ENCODE measurements at regions not wholly inside any gene's neighbourhood (a gene's known extent, or its start where the extent isn't known, plus 50 kb on each side); places are given as distances from the start of the nearest gene placed in this dataset.

- H2BK15ac ChIP-seq (ENCODE audit: low read depth, poor library complexity, severe bottlenecking): no peak overlapping the region
- no peak overlapping the region for H2BK12ac ChIP-seq (ENCODE audit: low read length in 2 of 2)
- H3K4me1 ChIP-seq (ENCODE audit: control insufficient read depth, insufficient read depth, low read depth, low read length): peaks cover 13% of the 10 kb centered on the region
- H4K91ac ChIP-seq (ENCODE audit: low read length): no peak overlapping the region
- H3K14ac ChIP-seq (ENCODE audit: low read length in 2 of 2): no peak overlapping the region
- H2AK5ac ChIP-seq (ENCODE audit: low read length, severe bottlenecking): no peak overlapping the region
- H2AFZ ChIP-seq (ENCODE audit: low read depth, low read length): no peak overlapping the region
- no peak overlapping the region for H2BK120ac ChIP-seq (ENCODE audit: low read depth, low read length)
- H3K36me3 ChIP-seq (ENCODE audit: control insufficient read depth in 1 of 2, insufficient read depth in 2 of 2, low read depth in 1 of 2, low read length in 2 of 2): no peaks in the 10 kb centered on the region
- no peak overlapping the region for H3K23ac ChIP-seq (ENCODE audit: low read length in 2 of 2)
- H2BK5ac ChIP-seq (ENCODE audit: low read depth, low read length, poor library complexity, severe bottlenecking): no peak overlapping the region
- H3K18ac ChIP-seq (ENCODE audit: low read depth in 1 of 2, low read length in 2 of 2): no peak overlapping the region
- WGBS: 73% methylated on average over 1 of the region's 4 CpGs
- H3K4ac ChIP-seq (ENCODE audit: low read depth in 1 of 2, low read length in 2 of 2): no peak overlapping the region
- H3K9ac ChIP-seq (ENCODE audit: low read length): no peak overlapping the region
- H3K79me1 ChIP-seq (replicated peaks; ENCODE audit: low read length, poor library complexity, severe bottlenecking): no peaks in the 10 kb centered on the region
- H4K8ac ChIP-seq (ENCODE audit: low read length): no peak overlapping the region
- H3K4me3 ChIP-seq (ENCODE audit: insufficient read depth in 1 of 2, low read depth in 1 of 2, low read length in 2 of 2): no peak overlapping the region
- no peak overlapping the region for H3K4me2 ChIP-seq (ENCODE audit: low read length, poor library complexity, severe bottlenecking)
- DNase-seq: no peak
- H3K27ac ChIP-seq (ENCODE audit: low read length, poor library complexity, severe bottlenecking): no peak overlapping the region
- peaks cover 49 to 56% of the 10 kb centered on the region in 2 experiments for H3K27me3 ChIP-seq (ENCODE audit: control insufficient read depth in 1 of 2, insufficient read depth in 1 of 2, low read length in 2 of 2)
- peaks cover 5% of the 10 kb centered on the region for H3K9me3 ChIP-seq (ENCODE audit: control insufficient read depth, low read length)
Measured at GRCh38 chr10:42929236-42929635, 146.6 kb downstream of the BMS1 start.

- Histone ChIP-seq H2AK5ac (ENCODE audit: low read length, severe bottlenecking) (no peak overlapping the region), H3K4ac (ENCODE audit: low read depth in 1 of 2, low read length in 2 of 2) (no peak overlapping the region), H3K27ac (ENCODE audit: low read length, poor library complexity, severe bottlenecking) (no peak overlapping the region), H3K14ac (ENCODE audit: low read length in 2 of 2) (no peak overlapping the region), H3K9ac (ENCODE audit: low read length) (no peak overlapping the region), H2BK12ac (ENCODE audit: low read length in 2 of 2) (no peak overlapping the region), H3K4me2 (ENCODE audit: low read length, poor library complexity, severe bottlenecking) (no peak overlapping the region), H4K91ac (ENCODE audit: low read length) (no peak overlapping the region), H2AFZ (ENCODE audit: low read depth, low read length) (no peak overlapping the region), H3K36me3 (ENCODE audit: control insufficient read depth in 1 of 2, insufficient read depth in 2 of 2, low read depth in 1 of 2, low read length in 2 of 2) (no peaks in the 10 kb centered on the region), H3K23ac (ENCODE audit: low read length in 2 of 2) (no peak overlapping the region), H3K4me3 (ENCODE audit: insufficient read depth in 1 of 2, low read depth in 1 of 2, low read length in 2 of 2) (no peak overlapping the region), H2BK5ac (ENCODE audit: low read depth, low read length, poor library complexity, severe bottlenecking) (no peak overlapping the region), H2BK120ac (ENCODE audit: low read depth, low read length) (no peak overlapping the region), H3K18ac (ENCODE audit: low read depth in 1 of 2, low read length in 2 of 2) (no peak overlapping the region), H4K8ac (ENCODE audit: low read length) (no peak overlapping the region), H3K79me1 (replicated peaks; ENCODE audit: low read length, poor library complexity, severe bottlenecking) (no peaks in the 10 kb centered on the region), H3K4me1 (ENCODE audit: control insufficient read depth, insufficient read depth, low read depth, low read length) (peaks cover 13% of the 10 kb centered on the region), H2BK15ac (ENCODE audit: low read depth, poor library complexity, severe bottlenecking) (no peak overlapping the region), H3K27me3 (ENCODE audit: control insufficient read depth in 1 of 2, insufficient read depth in 1 of 2, low read length in 2 of 2) (peaks cover 57 to 64% of the 10 kb centered on the region in 2 experiments), H3K9me3 (ENCODE audit: control insufficient read depth, low read length) (peaks cover 5% of the 10 kb centered on the region)
- WGBS: 84% methylated on average over 8 of the region's 8 CpGs
- no peak for DNase-seq
Measured at GRCh38 chr10:42929993-42930392, 146.9 kb upstream of the RET start.

- DNase-seq: no peak
- peaks cover 61 to 68% of the 10 kb centered on the region in 2 experiments for H3K27me3 ChIP-seq (ENCODE audit: control insufficient read depth in 1 of 2, insufficient read depth in 1 of 2, low read length in 2 of 2)
- no peak overlapping the region for H3K18ac ChIP-seq (ENCODE audit: low read depth in 1 of 2, low read length in 2 of 2)
- no peak overlapping the region for H4K8ac ChIP-seq (ENCODE audit: low read length)
- no peaks in the 10 kb centered on the region for H3K79me1 ChIP-seq (replicated peaks; ENCODE audit: low read length, poor library complexity, severe bottlenecking)
- H3K27ac ChIP-seq (ENCODE audit: low read length, poor library complexity, severe bottlenecking): no peak overlapping the region
- H3K4me2 ChIP-seq (ENCODE audit: low read length, poor library complexity, severe bottlenecking): no peak overlapping the region
- H2BK5ac ChIP-seq (ENCODE audit: low read depth, low read length, poor library complexity, severe bottlenecking): no peak overlapping the region
- H2BK120ac ChIP-seq (ENCODE audit: low read depth, low read length): no peak overlapping the region
- H2AFZ ChIP-seq (ENCODE audit: low read depth, low read length): no peak overlapping the region
- H2AK5ac ChIP-seq (ENCODE audit: low read length, severe bottlenecking): no peak overlapping the region
- no peak overlapping the region for H2BK12ac ChIP-seq (ENCODE audit: low read length in 2 of 2)
- 77% methylated on average over 8 of the region's 11 CpGs for WGBS
- no peak overlapping the region for H3K4ac ChIP-seq (ENCODE audit: low read depth in 1 of 2, low read length in 2 of 2)
- no peak overlapping the region for H3K4me3 ChIP-seq (ENCODE audit: insufficient read depth in 1 of 2, low read depth in 1 of 2, low read length in 2 of 2)
- no peaks in the 10 kb centered on the region for H3K36me3 ChIP-seq (ENCODE audit: control insufficient read depth in 1 of 2, insufficient read depth in 2 of 2, low read depth in 1 of 2, low read length in 2 of 2)
- no peak overlapping the region for H4K91ac ChIP-seq (ENCODE audit: low read length)
- peaks cover 5% of the 10 kb centered on the region for H3K9me3 ChIP-seq (ENCODE audit: control insufficient read depth, low read length)
- H3K9ac ChIP-seq (ENCODE audit: low read length): no peak overlapping the region
- peaks cover 13% of the 10 kb centered on the region for H3K4me1 ChIP-seq (ENCODE audit: control insufficient read depth, insufficient read depth, low read depth, low read length)
- H3K23ac ChIP-seq (ENCODE audit: low read length in 2 of 2): no peak overlapping the region
- H3K14ac ChIP-seq (ENCODE audit: low read length in 2 of 2): no peak overlapping the region
- H2BK15ac ChIP-seq (ENCODE audit: low read depth, poor library complexity, severe bottlenecking): no peak overlapping the region
Measured at GRCh38 chr10:42930516-42931192, 146.2 kb upstream of the RET start.

GRCh38 chr10:42932116-42932515 is 144.8 kb upstream of the RET start:
- Histone ChIP-seq H3K14ac (ENCODE audit: low read length in 2 of 2) (no peak overlapping the region), H3K27ac (ENCODE audit: low read length, poor library complexity, severe bottlenecking) (no peak overlapping the region), H3K23ac (ENCODE audit: low read length in 2 of 2) (no peak overlapping the region), H3K9ac (ENCODE audit: low read length) (no peak overlapping the region), H4K8ac (ENCODE audit: low read length) (no peak overlapping the region), H2BK5ac (ENCODE audit: low read depth, low read length, poor library complexity, severe bottlenecking) (no peak overlapping the region), H2BK15ac (ENCODE audit: low read depth, poor library complexity, severe bottlenecking) (no peak overlapping the region), H3K18ac (ENCODE audit: low read depth in 1 of 2, low read length in 2 of 2) (no peak overlapping the region), H3K79me1 (replicated peaks; ENCODE audit: low read length, poor library complexity, severe bottlenecking) (no peaks in the 10 kb centered on the region), H3K4me1 (ENCODE audit: control insufficient read depth, insufficient read depth, low read depth, low read length) (peaks cover 13% of the 10 kb centered on the region), H3K36me3 (ENCODE audit: control insufficient read depth in 1 of 2, insufficient read depth in 2 of 2, low read depth in 1 of 2, low read length in 2 of 2) (no peaks in the 10 kb centered on the region), H2AK5ac (ENCODE audit: low read length, severe bottlenecking) (no peak overlapping the region), H3K4ac (ENCODE audit: low read depth in 1 of 2, low read length in 2 of 2) (no peak overlapping the region), H3K4me3 (ENCODE audit: insufficient read depth in 1 of 2, low read depth in 1 of 2, low read length in 2 of 2) (no peak overlapping the region), H3K27me3 (ENCODE audit: control insufficient read depth in 1 of 2, insufficient read depth in 1 of 2, low read length in 2 of 2) (peaks cover 65 to 71% of the 10 kb centered on the region in 2 experiments), H3K4me2 (ENCODE audit: low read length, poor library complexity, severe bottlenecking) (no peak overlapping the region), H2BK120ac (ENCODE audit: low read depth, low read length) (no peak overlapping the region), H4K91ac (ENCODE audit: low read length) (no peak overlapping the region), H2AFZ (ENCODE audit: low read depth, low read length) (no peak overlapping the region), H3K9me3 (ENCODE audit: control insufficient read depth, low read length) (peaks cover 5% of the 10 kb centered on the region), H2BK12ac (ENCODE audit: low read length in 2 of 2) (no peak overlapping the region)
- DNase-seq: no peak
- 86% methylated on average over 12 of the region's 12 CpGs for WGBS

Measured in mesenchymal stem cell (in vitro differentiated cells and primary cell).